DLD1 (cell line): ENCODE measurements at regions not wholly inside any gene's neighbourhood (a gene's known extent, or its start where the extent isn't known, plus 50 kb on each side); places are given as distances from the start of the nearest gene placed in this dataset.

Source experiments
- in situ Hi-C: cut with HindIII; loops from 2 replicates; pipeline ENCODE4 v1.10.0; 2017; ENCODE audit warnings: low sequenced_read_pairs

GRCh38 chr1:185646202-185646683 lies 87.9 kb upstream of the HMCN1 start:
- in situ Hi-C loops: loop anchor here (10.0 kb wide), 1 partner anchor 61 kb away; no protein-coding TSS in a partner anchor

GRCh38 chr1:185645686-185646085 lies 88.5 kb upstream of the HMCN1 start:
- in situ Hi-C loops: loop anchor here (10.0 kb wide), 1 partner anchor 61 kb away; no protein-coding TSS in a partner anchor

- in situ Hi-C loops: loop anchor here (10.0 kb wide), 1 partner anchor 60 kb away; no protein-coding TSS in a partner anchor
Observed at GRCh38 chr1:185645162-185645640, 89.0 kb upstream of the HMCN1 start.

- in situ Hi-C loops: loop anchor here (10.0 kb wide), 1 partner anchor 60 kb away; no protein-coding TSS in a partner anchor
Observed at GRCh38 chr1:185644531-185644930, 89.7 kb upstream of the HMCN1 start.

- in situ Hi-C loops: no loop called here
Observed at GRCh38 chr1:185636848-185637247, 97.3 kb upstream of the HMCN1 start.

GRCh38 chr1:185634704-185635103 lies 99.5 kb upstream of the HMCN1 start:
- in situ Hi-C loops: no loop called here

GRCh38 chr1:185632659-185633423 lies 101.3 kb upstream of the HMCN1 start:
- in situ Hi-C loops: no loop called here

- in situ Hi-C loops: no loop called here
Observed at GRCh38 chr1:185631843-185632242, 102.3 kb upstream of the HMCN1 start.

GRCh38 chr1:185627761-185628501 lies 106.3 kb upstream of the HMCN1 start:
- in situ Hi-C loops: no loop called here

- in situ Hi-C loops: no loop called here
Observed at GRCh38 chr1:185627171-185627570, 107.0 kb upstream of the HMCN1 start.

GRCh38 chr1:185626344-185626743 lies 107.8 kb upstream of the HMCN1 start:
- in situ Hi-C loops: no loop called here

- in situ Hi-C loops: no loop called here
Observed at GRCh38 chr1:185610954-185611353, 123.2 kb upstream of the HMCN1 start.

GRCh38 chr1:185608177-185608576 lies 126.0 kb upstream of the HMCN1 start:
- in situ Hi-C loops: no loop called here

GRCh38 chr1:185603158-185603557 lies 131.0 kb upstream of the HMCN1 start:
- in situ Hi-C loops: no loop called here

- in situ Hi-C loops: no loop called here
Observed at GRCh38 chr1:185601189-185601588, 133.0 kb upstream of the HMCN1 start.

- in situ Hi-C loops: no loop called here
Observed at GRCh38 chr1:185600641-185601040, 133.6 kb upstream of the HMCN1 start.

- in situ Hi-C loops: no loop called here
Observed at GRCh38 chr1:185598332-185598731, 135.9 kb upstream of the HMCN1 start.

- in situ Hi-C loops: no loop called here
Observed at GRCh38 chr1:185595835-185596667, 138.1 kb upstream of the HMCN1 start.

- in situ Hi-C loops: no loop called here
Observed at GRCh38 chr1:185594786-185595410, 139.3 kb upstream of the HMCN1 start.

GRCh38 chr1:185593271-185593670 lies 140.9 kb upstream of the HMCN1 start:
- in situ Hi-C loops: no loop called here
